WERI-Rb-1 (cell line): ENCODE measurements at regions not wholly inside any gene's neighbourhood (a gene's known extent, or its start where the extent isn't known, plus 50 kb on each side); places are given as distances from the start of the nearest gene placed in this dataset.

Experiments
- DNase-seq: peaks from one replicate; pipeline ENCODE4 v3.0.0-alpha.2; 2020
- H3K27ac ChIP-seq: fragments of 250-450 bp; sonication (Bioruptor Pico); 2 replicates; pipeline ENCODE4 v1.5.1; 2020; ENCODE audit warnings: mild to moderate bottlenecking, moderate library complexity
- H3K27me3 ChIP-seq: fragments of 250-450 bp; sonication (Bioruptor Pico); 2 replicates; pipeline ENCODE4 v1.5.1; 2021; ENCODE audit warnings: mild to moderate bottlenecking, low read depth, moderate library complexity; ENCODE audit not compliant: insufficient read depth, severe bottlenecking
- H3K36me3 ChIP-seq: fragments of 250-450 bp; sonication (Bioruptor Pico); 2 replicates; pipeline ENCODE4 v1.5.1; 2020; ENCODE audit warnings: mild to moderate bottlenecking, moderate library complexity
- H3K4me3 ChIP-seq: 2 replicates; pipeline ENCODE4 v1.5.1; 2011; ENCODE audit warnings: low read depth, mild to moderate bottlenecking, control low read depth, low read length
- H3K9me3 ChIP-seq: fragments of 250-450 bp; sonication (Bioruptor Pico); 2 replicates; pipeline ENCODE4 v1.5.1; 2021; ENCODE audit warnings: mild to moderate bottlenecking, moderate library complexity; ENCODE audit not compliant: severe bottlenecking
- TF ChIP-seq, protein P1 (sequence below): IDR thresholded peaks from 2 replicates; pipeline ENCODE4 v1.5.1; 2011; ENCODE audit warnings: low read depth, mild to moderate bottlenecking, control low read depth, inconsistent platforms, low read length

DNA sequence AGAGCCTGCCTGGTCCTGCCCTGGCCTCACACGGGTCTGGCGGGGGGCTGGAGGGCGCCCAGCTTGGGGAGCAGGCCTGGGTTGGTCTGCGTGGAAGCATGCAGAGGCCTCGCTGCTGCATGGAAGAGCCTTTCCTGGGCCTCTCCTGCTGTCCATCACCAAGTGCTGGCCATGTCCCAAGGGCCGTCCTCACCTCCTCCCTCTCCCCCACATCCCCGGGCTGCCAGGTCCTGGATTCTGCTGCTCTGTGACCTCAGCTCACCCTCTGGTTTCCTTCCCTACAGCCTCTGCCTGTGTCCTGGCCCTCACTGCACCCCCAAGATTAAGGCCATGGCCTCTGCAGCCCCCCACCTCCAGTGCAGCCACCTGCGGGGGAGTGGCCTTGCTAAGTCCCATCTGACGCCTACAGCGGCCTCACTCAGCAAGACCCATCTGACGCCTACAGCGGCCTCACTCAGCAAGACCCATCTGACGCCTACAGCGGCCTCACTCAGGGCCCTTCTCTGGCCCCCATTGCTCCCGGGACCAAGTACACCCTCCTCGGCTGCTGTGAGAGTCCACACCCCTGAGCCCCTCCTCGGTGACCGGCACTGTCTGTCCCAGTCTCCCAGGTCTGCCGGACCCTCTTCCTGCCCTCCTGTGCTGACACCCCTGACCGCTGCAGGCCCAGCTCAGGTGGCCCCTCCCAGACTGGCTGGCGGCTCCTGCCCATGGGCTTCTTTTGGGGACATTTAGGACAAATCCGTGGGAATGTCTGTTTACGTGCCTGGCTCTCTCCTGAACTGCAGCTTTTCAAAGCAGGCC, 119.5 kb upstream of the B3GAT1 start:
- no peaks in the 10 kb centered on the region for H3K9me3 ChIP-seq
- TF ChIP-seq, protein P1, sequence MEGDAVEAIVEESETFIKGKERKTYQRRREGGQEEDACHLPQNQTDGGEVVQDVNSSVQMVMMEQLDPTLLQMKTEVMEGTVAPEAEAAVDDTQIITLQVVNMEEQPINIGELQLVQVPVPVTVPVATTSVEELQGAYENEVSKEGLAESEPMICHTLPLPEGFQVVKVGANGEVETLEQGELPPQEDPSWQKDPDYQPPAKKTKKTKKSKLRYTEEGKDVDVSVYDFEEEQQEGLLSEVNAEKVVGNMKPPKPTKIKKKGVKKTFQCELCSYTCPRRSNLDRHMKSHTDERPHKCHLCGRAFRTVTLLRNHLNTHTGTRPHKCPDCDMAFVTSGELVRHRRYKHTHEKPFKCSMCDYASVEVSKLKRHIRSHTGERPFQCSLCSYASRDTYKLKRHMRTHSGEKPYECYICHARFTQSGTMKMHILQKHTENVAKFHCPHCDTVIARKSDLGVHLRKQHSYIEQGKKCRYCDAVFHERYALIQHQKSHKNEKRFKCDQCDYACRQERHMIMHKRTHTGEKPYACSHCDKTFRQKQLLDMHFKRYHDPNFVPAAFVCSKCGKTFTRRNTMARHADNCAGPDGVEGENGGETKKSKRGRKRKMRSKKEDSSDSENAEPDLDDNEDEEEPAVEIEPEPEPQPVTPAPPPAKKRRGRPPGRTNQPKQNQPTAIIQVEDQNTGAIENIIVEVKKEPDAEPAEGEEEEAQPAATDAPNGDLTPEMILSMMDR = no peak

DNA sequence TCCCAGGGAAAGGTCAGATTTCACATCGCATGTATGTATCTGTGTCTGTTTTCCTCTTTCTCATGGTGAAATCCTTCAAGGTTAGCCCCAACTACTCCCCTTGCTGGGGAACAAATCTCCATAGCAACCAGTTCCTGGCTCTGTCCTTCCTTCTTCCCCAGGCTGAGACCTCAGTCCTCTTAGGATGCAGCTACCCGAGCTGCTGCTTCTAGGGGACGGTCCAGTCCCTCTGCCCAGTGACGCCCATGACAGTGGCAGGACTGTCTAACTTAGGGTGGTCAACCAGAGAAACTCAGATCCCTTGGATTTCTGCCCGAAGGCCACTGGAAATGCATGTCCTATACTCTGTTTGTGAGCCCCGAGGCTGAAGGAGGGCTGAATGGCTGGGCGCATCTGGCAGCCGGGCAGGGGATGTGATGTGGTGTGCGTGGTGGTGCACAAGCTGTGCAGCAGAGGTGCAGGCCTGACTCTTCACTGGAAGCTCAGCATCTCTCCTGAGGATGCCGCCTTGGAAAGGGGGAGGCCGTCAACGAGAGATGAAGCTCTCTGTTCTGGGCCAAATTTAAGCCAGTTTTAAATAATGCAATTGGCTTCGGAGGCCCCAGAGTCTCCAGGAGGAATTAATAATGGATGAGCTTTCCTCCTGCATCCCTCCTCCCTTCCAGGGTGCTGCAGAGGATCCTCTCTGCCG, 118.7 kb upstream of the B3GAT1 start:
- peak overlapping the region; percentile 84; the same call in 1 of the 2 replicates for H3K27ac ChIP-seq
- H3K4me3 ChIP-seq = no peak overlapping the region
- peak; percentile 1 for DNase-seq
- TF ChIP-seq, protein P1 = no peak
- no peaks in the 10 kb centered on the region for H3K36me3 ChIP-seq
- no peaks in the 10 kb centered on the region for H3K27me3 ChIP-seq
- H3K9me3 ChIP-seq = no peaks in the 10 kb centered on the region

More for the DNA sequence above, 119.5 kb upstream of the B3GAT1 start:
- H3K27me3 ChIP-seq = no peaks in the 10 kb centered on the region
- peak overlapping the region; percentile 84 for H3K27ac ChIP-seq
- peak overlapping the region; percentile 30 for H3K4me3 ChIP-seq
- no peaks in the 10 kb centered on the region for H3K36me3 ChIP-seq
- DNase-seq = peak; percentile 70

DNA sequence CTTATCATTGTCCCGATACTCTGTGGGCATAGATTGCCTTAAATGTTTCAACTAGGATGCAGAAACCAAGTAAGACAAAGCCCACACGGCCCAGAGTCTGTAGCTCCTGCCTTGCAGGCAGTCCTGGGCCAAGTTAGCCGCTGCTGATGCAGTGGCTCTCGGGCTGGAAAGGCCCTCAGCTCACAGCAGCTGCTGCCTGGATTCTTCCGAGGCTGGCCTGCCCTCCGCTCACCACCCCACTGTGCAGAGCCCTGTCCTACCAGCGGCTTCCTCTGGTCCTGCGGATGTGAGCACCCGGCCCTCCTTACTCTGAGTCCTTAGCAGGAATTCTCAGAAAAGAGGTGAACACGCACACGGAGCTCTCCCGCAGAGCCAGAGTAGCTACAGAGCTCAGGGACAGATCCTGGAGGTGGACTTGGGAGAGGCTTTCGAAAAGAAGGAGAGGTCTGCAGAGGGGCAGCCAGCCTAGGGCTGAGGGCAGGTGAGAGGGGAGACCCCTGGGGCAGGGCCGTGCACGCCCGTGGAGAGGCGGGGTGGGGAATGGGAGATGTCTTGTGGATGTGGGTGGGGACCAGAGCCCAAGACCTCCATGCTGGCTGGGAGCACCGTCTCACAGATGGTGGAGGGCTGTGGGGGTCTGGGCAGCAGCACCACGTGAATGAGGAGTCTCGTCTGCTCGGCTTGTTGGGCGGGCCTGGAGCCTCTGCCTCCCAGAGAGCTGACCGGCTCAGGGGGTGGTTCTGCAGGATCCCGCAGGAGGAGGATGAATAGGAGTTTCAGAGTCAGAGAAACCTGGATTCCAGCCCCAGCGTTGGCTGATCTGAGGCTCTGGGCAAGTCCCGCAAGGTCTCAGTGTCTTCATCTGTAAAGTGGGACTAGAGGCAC, 117.4 kb upstream of the B3GAT1 start:
- no peak overlapping the region for H3K27ac ChIP-seq
- H3K9me3 ChIP-seq = no peaks in the 10 kb centered on the region
- no peak overlapping the region for H3K4me3 ChIP-seq
- H3K27me3 ChIP-seq = no peaks in the 10 kb centered on the region
- DNase-seq = peak; percentile 7
- TF ChIP-seq, protein P1 = no peak
- no peaks in the 10 kb centered on the region for H3K36me3 ChIP-seq

DNA sequence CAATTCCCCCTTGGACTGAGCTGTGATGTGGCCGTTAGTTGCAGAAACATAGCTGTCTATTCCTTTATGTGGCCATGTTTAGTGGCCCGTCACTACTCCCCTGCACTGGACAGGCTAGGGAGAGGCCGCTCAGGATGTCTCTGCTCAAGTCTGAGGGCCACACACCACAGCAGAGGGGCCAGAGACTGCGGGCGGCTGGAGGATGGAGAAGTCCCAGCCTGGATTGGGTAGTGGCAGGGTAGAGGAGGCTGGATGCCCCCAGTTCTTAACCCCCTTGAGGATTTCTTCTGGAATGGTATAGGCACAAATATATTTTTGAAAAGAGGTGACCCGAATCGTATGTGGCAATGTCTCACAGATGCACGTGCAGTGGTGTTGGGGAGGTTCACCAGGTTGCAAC, 116.4 kb upstream of the B3GAT1 start:
- TF ChIP-seq, protein P1 = no peak
- peak; percentile 2 for DNase-seq
- H3K27ac ChIP-seq = no peak overlapping the region
- no peaks in the 10 kb centered on the region for H3K36me3 ChIP-seq
- H3K4me3 ChIP-seq = no peak overlapping the region
- H3K9me3 ChIP-seq = no peaks in the 10 kb centered on the region
- H3K27me3 ChIP-seq = no peaks in the 10 kb centered on the region

DNA sequence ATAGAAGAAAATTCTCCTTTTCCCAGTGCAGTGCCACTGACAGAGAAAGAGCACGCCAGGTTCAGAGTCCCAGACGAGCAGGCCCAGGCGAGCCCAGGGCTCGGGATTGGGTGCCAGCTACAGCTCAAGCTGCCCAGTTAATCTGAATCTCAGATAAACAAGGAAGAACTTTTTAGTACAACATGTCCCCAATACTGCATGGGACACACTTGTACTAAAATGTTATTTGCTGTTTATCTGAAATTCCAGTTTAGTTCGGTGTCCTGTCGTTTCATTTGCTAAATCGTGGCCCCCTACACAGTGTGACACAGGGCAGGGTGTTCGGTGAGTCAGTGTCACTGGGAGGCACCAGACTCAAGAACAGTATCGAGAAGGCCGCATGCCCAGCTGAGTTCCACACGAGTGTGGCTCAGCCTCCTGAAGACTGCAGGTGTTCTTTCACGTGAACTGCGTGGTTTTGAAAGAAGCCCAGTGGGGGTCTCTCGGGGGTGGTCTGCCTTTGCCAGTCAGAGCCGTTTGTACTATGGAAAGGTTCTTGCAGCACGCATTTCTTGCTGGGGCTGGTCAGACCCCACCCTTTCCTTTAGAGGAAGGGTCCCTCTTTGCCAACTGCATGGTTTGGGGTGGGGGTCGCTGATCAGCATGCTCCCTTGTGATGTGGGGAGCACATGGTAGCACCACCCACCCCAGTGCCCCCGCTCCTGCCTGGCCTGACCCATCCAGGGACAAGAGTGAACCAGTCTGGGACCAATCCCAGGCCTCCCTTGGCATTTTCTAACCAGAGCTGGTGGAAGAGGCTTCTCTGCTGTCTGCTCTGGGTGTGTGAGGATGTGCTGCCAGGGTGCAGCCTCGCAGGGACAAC, 115.6 kb upstream of the B3GAT1 start:
- H3K27ac ChIP-seq = no peak overlapping the region
- no peaks in the 10 kb centered on the region for H3K9me3 ChIP-seq
- TF ChIP-seq, protein P1 = no peak
- no peaks in the 10 kb centered on the region for H3K27me3 ChIP-seq
- peak; percentile 3 for DNase-seq
- no peaks in the 10 kb centered on the region for H3K36me3 ChIP-seq
- no peak overlapping the region for H3K4me3 ChIP-seq
